IPS-20b (cell line): ENCODE measurements at regions not wholly inside any gene's neighbourhood (a gene's known extent, or its start where the extent isn't known, plus 50 kb on each side); places are given as distances from the start of the nearest gene placed in this dataset.

Source experiments
- H3K27ac ChIP-seq: one replicate; pipeline ENCODE4 v1.5.1; 2013; ENCODE audit warnings: low read length
- H3K27me3 ChIP-seq: 2 replicates; pipeline ENCODE4 v1.6.1; 2013; ENCODE audit warnings: mild to moderate bottlenecking, low read length, inconsistent platforms; ENCODE audit not compliant: insufficient read depth
- H3K36me3 ChIP-seq: 2 replicates; pipeline ENCODE4 v1.6.1; 2013; ENCODE audit warnings: low read depth, mild to moderate bottlenecking, inconsistent platforms, low read length, moderate library complexity; ENCODE audit not compliant: insufficient read depth
- H3K4me1 ChIP-seq: 2 replicates; pipeline ENCODE4 v1.6.1; 2013; ENCODE audit warnings: mild to moderate bottlenecking, control low read depth, inconsistent platforms, low read length, moderate library complexity; ENCODE audit not compliant: insufficient read depth
- H3K4me3 ChIP-seq: 2 replicates; pipeline ENCODE4 v1.5.1; 2013; ENCODE audit warnings: mild to moderate bottlenecking, low read length, inconsistent platforms
- H3K9ac ChIP-seq: 2 replicates; pipeline ENCODE4 v1.6.1; 2013; ENCODE audit warnings: low read depth, mild to moderate bottlenecking, inconsistent platforms, low read length, moderate library complexity
- H3K9me3 ChIP-seq: 2 replicates; pipeline ENCODE4 v1.6.1; 2013; ENCODE audit warnings: mild to moderate bottlenecking, low read depth, low read length, inconsistent platforms; ENCODE audit not compliant: insufficient read depth

DNA sequence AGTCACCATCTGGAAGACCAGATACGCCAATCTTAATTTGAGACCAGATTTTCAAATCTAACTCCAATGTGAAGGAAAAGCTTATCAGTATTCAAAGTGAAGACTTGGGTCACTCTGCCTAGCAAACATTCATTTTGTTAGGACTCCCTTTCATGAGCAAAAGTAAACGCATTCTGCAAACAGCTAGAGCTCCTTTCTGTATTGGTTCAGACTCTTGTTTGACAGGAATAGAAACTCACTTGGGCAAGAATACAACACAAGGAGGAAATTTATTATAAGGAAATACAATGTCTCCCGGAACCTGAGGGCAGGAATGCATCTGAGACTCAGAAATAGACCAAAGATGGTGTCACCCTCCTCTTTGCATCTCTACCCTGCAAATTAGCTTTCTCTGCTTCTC, 558.6 kb downstream of the TAFA4 start:
- Histone ChIP-seq H3K9ac (no peak overlapping the region), H3K9me3 (peaks cover 12% of the 10 kb centered on the region; the same call in 1 of the 2 replicates), H3K4me1 (no peaks in the 10 kb centered on the region), H3K36me3 (no peaks in the 10 kb centered on the region), H3K27me3 (no peaks in the 10 kb centered on the region), H3K4me3 (no peak overlapping the region), H3K27ac (no peak overlapping the region)

DNA sequence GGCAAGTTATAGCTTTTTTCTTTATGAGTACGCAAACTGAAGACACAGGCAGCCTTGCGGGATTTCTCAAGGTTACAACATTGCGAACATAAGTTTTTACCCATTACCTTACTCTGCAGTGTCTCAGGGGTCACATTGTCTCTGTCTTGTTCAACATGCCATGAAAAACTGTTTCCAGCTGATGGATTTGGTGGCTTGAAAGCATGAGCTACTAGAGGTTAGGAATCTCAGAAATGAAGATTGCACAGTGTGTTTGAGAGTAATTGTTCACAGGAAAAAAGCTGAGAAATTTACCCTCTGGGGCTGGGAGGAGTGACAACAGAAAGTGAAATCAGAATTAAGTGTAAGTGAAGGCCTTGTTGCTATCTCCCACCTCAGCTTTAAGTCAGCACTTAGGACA, 568.6 kb downstream of the TAFA4 start:
- H3K36me3 ChIP-seq = no peaks in the 10 kb centered on the region
- H3K4me3 ChIP-seq = no peak overlapping the region
- H3K27ac ChIP-seq = no peak overlapping the region
- H3K9me3 ChIP-seq = no peaks in the 10 kb centered on the region
- H3K9ac ChIP-seq = no peak overlapping the region
- H3K4me1 ChIP-seq = no peaks in the 10 kb centered on the region
- H3K27me3 ChIP-seq = no peaks in the 10 kb centered on the region

DNA sequence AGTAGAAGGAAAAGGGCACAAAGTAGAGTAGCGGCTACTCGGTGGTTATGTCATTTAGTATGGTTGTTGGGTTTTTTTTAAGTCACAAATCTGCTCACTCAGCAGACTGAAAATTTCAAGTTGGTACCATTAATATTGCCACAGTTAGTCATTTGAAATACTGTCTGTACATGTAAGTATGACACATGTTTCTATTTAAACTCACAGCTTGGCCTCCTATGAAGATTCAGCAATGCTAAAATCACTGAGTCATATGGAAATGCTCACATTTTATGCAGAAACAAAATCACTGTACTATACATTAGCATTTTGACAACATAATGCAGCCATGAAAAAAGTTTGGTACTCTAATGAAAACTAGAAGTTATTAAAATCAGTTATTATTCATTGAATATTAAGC, 571.9 kb downstream of the TAFA4 start:
- H3K4me1 ChIP-seq = no peaks in the 10 kb centered on the region
- H3K36me3 ChIP-seq = no peaks in the 10 kb centered on the region
- H3K27me3 ChIP-seq = no peaks in the 10 kb centered on the region
- H3K9me3 ChIP-seq = no peaks in the 10 kb centered on the region
- H3K27ac ChIP-seq = no peak overlapping the region
- H3K9ac ChIP-seq = no peak overlapping the region
- H3K4me3 ChIP-seq = no peak overlapping the region

DNA sequence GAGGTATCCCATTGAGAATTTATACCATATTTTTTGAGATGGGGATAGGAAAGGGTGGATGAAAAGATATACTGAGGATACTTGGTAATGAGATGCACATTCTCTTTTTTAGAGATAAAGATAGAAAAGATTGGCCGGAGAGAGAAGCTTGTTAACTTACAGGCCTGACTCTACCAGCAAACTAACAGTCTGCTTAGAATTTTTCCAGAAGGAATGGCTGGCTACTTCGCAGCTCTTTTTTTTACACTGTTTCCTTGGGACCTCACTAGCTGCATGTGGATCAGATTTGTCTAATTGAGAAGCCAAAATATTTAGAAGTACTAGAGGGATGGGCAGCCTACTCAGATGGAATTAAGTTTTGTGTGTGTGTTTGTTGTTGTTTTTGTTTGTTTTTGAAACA, 586.6 kb downstream of the TAFA4 start:
- H3K9ac ChIP-seq = no peak overlapping the region
- no peaks in the 10 kb centered on the region for H3K36me3 ChIP-seq
- H3K27me3 ChIP-seq = no peaks in the 10 kb centered on the region
- H3K4me3 ChIP-seq = no peak overlapping the region
- no peaks in the 10 kb centered on the region for H3K9me3 ChIP-seq
- H3K4me1 ChIP-seq = no peaks in the 10 kb centered on the region
- no peak overlapping the region for H3K27ac ChIP-seq

DNA sequence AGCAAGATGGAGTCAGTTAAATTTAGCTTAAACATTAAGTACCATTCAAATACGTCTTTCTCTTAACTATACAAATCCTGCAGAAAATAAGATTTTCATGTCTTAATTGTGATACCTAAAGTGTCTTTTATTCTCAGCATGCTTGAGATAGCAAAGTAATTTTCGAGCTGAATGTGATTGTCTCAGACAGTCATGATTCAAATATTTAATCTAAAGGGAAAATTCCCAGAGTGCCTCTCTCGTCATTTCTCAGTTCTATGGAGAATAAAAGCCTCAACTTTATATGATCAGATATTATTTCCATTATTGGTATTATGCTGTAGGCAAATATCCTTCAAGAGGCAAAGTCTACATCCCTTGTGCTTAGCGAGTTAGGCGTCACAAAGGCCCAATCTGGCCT, 589.9 kb downstream of the TAFA4 start:
- Histone ChIP-seq H3K27ac (no peak overlapping the region), H3K4me1 (no peaks in the 10 kb centered on the region), H3K4me3 (no peak overlapping the region), H3K36me3 (no peaks in the 10 kb centered on the region), H3K9ac (no peak overlapping the region), H3K9me3 (no peaks in the 10 kb centered on the region), H3K27me3 (no peaks in the 10 kb centered on the region)

DNA sequence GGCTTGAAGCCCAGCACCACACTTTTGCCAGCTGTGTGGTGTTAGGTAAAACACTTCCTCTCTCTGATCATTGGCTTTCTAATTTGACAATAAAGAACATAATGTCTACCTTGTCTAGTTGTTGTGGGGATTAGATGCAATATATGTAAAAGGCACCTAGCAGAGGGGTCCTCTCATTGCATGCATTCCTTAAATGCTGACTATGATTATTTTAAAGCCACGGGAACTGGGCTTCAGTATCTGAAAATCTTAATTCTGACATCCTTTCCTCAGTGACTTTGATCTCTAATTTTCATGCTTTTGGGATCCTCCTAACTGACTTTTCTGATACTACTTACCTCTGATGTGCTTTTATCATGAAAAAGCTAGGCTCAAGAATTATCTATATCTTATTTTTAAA, 596.3 kb downstream of the TAFA4 start:
- no peaks in the 10 kb centered on the region for H3K36me3 ChIP-seq
- no peak overlapping the region for H3K27ac ChIP-seq
- no peaks in the 10 kb centered on the region; the same call in 1 of the 2 replicates for H3K9me3 ChIP-seq
- H3K27me3 ChIP-seq = no peaks in the 10 kb centered on the region
- no peak overlapping the region for H3K9ac ChIP-seq
- no peaks in the 10 kb centered on the region for H3K4me1 ChIP-seq
- H3K4me3 ChIP-seq = no peak overlapping the region

DNA sequence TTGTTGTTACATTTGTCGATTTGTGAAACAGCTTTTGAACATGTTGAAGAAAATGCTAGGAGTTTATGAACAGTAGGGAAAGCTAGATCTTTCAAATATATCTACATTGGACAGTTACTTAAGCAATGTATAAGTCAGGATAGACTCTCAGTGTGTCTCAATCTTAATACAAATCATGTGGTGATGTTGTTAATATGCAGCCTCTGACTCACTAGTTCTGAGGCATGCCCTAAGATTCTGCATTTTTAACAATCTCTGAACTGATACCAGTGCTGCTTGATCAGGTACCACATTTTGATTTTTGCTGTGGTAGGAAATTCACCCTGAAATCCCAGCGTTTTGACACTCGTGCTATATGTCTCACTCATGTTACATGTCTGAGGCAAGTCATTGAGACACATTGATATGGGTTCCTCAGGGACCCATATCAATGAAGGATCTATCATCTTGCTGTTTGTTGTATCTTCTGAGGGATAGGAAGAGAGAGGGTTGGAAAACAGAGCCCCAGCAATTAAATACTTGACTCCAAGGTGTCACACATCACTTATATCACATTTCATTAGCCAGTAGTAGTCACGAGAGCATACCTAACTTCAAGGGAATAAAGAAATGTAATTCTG, 597.9 kb downstream of the TAFA4 start:
- Histone ChIP-seq H3K4me1 (no peaks in the 10 kb centered on the region; the same call in 1 of the 2 replicates), H3K27ac (no peak overlapping the region), H3K36me3 (no peaks in the 10 kb centered on the region), H3K4me3 (no peak overlapping the region), H3K9ac (no peak overlapping the region), H3K27me3 (no peaks in the 10 kb centered on the region), H3K9me3 (no peaks in the 10 kb centered on the region; the same call in 1 of the 2 replicates)

DNA sequence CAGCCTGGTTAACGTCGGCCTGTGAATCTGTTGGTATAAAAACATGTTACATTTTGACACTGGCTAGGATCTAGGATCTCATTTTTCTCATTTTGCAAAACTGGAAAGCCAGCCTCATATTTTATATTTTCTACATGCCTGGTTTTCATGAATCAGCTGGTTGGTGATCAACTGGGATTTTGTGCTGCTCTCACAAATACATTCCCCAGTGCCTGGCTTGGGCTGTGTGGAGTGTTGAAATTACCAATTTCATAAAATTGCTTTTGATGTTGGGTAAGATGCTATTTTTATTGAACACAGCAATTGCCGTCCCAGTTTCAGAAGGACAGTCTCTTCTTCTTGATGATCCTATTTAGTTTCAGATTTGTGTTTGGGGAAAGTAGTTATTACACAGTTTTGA, 604.3 kb downstream of the TAFA4 start:
- no peaks in the 10 kb centered on the region; the same call in 1 of the 2 replicates for H3K9me3 ChIP-seq
- no peaks in the 10 kb centered on the region for H3K27me3 ChIP-seq
- no peaks in the 10 kb centered on the region; the same call in 1 of the 2 replicates for H3K4me1 ChIP-seq
- H3K9ac ChIP-seq = no peak overlapping the region
- no peak overlapping the region for H3K27ac ChIP-seq
- no peak overlapping the region for H3K4me3 ChIP-seq
- H3K36me3 ChIP-seq = no peaks in the 10 kb centered on the region

DNA sequence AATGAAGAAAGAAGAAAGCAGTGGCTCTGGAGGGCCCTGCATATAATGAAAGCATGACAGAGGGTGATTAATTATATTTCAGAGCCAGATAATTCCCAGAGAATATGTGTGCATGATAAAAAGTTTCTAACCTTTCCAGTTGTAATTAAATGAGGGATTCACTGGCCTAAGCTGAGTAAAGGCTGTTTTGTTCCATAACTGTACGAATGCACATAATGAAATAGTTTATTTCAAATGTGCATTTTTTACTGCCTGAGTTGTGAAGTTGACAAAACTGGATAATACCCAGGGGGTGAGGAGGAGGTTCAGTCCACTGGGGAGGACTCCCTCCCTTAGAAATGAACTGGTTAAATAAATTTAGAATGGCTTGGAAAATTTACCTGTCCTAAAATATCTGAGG, 616.4 kb downstream of the TAFA4 start:
- Histone ChIP-seq H3K4me1 (no peaks in the 10 kb centered on the region), H3K4me3 (no peak overlapping the region), H3K9me3 (peaks cover 15% of the 10 kb centered on the region; the same call in 1 of the 2 replicates), H3K9ac (no peak overlapping the region), H3K27ac (no peak overlapping the region), H3K36me3 (no peaks in the 10 kb centered on the region), H3K27me3 (no peaks in the 10 kb centered on the region)

DNA sequence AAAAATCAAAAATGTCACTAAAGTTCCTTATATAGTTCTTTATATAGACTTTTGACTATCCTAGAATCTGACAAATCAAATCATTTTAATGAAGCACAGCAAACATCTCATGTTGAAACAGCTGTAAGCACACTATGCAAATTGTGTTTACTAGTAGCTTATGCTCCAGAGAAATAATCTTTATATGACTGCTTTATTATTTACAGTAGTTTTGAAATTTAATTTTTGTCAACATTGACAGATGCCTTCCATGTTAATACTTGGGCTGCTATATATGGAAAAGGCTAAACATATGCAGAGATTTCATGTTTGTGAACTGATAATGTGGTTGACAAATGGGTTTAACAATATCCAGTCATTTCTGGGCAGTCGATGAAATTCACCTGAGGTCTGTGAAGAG, 616.8 kb downstream of the TAFA4 start:
- Histone ChIP-seq H3K9me3 (peaks cover 15% of the 10 kb centered on the region; the same call in 1 of the 2 replicates), H3K36me3 (no peaks in the 10 kb centered on the region), H3K27ac (no peak overlapping the region)

DNA sequence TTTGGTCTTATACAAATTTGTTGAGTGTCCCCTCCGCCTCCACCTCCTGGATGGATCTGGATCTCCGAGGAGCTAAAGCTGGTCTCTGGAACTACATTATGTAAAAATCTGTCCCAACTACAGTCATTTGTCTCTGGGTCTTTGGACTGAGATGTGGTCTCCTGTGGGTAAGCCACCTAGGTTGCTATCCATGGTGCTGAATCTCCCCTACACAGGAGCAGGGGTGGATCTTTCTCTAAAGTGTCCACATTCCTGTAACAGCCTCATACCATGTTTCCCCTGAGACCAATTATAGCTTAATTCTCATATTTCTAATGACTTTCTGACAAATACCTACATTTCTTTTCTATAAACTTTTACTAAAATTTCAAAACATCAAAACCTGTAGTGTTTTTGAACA, 625.8 kb downstream of the TAFA4 start:
- no peaks in the 10 kb centered on the region; the same call in 1 of the 2 replicates for H3K9me3 ChIP-seq
- H3K36me3 ChIP-seq = no peaks in the 10 kb centered on the region
- H3K9ac ChIP-seq = no peak overlapping the region
- no peaks in the 10 kb centered on the region for H3K27me3 ChIP-seq
- no peak overlapping the region for H3K27ac ChIP-seq
- H3K4me1 ChIP-seq = no peaks in the 10 kb centered on the region
- no peak overlapping the region for H3K4me3 ChIP-seq

More for the DNA sequence above, 616.8 kb downstream of the TAFA4 start:
- Histone ChIP-seq H3K27me3 (no peaks in the 10 kb centered on the region), H3K9ac (no peak overlapping the region), H3K4me1 (no peaks in the 10 kb centered on the region), H3K4me3 (no peak overlapping the region)

DNA sequence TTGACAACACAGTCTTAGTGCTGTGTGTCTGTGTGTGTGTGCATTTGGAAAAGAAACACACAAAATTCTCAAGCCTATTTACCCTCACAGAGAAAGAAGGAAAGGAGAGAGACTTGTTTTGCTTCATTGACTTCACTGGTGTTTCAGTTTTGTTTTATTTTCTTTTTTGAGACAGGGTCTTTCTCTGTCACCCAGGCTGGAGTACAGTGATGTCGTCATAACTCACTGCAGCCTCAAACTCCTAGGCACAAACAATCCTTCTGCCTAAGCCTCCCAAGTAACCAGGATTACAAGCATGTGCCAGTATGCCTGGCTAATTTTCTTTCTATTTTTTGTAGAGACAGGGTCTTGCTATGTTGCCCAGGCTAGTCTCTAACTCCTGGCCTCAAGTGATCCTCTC, 636.9 kb downstream of the TAFA4 start:
- Histone ChIP-seq H3K4me3 (no peak overlapping the region), H3K9me3 (peaks cover 10% of the 10 kb centered on the region), H3K36me3 (no peaks in the 10 kb centered on the region), H3K4me1 (no peaks in the 10 kb centered on the region), H3K27me3 (no peaks in the 10 kb centered on the region), H3K9ac (no peak overlapping the region), H3K27ac (no peak overlapping the region)
